ENCODE measurements at regions not wholly inside any gene's neighbourhood (a gene's known extent, or its start where the extent isn't known, plus 50 kb on each side); places are given as distances from the start of the nearest gene placed in this dataset.

DNA sequence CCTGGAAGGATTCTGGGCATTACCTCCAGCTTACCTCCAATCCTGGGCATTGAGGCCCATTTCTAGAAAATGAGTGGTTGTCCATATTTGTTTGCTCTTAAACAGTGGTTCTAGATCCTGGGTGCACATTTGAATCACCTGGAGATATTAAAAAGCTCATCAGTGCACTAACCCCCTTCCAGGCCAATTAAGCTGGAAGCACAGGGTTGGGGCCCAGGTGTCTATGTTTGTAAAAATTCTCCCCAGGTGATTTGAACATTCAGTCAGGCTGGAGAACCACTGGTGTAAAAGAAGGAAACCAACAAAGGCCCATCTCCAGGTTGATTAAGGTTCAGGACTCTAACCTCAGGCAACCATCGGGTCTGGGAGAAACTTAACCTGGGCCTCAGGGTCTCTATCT is 102.6 kb upstream of the NANOS1 start:
- no peak for TF ChIP-seq GATA2 (IDR thresholded peaks at IDR 0.05; ENCODE audit: low read depth, low read length)
- TF ChIP-seq GATA3 (IDR thresholded peaks at IDR 0.05; ENCODE audit: low read depth, low read length), result no peak

DNA sequence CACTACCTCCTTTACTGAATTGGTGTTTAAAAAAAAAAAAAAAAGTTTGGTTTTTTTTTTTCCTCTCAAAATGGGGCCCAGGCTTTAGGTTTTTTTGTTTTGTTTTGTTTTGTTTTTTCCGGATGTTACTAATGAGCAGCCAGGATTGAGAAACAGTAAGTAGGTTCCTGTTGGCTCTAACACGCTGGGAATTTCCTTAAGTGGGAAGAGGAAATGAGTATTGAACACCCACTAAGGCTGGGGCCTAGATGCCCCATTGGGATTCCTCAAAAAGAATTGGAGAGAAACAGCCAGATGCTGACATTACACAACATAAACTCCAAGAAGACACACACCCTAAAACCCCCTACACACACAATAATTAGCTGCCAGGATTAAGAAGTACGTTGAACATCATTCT is 102.2 kb upstream of the NANOS1 start:
- TF ChIP-seq GATA2 (IDR thresholded peaks at IDR 0.05; ENCODE audit: low read depth, low read length) (no peak), GATA3 (IDR thresholded peaks at IDR 0.05; ENCODE audit: low read depth, low read length) (no peak)

DNA sequence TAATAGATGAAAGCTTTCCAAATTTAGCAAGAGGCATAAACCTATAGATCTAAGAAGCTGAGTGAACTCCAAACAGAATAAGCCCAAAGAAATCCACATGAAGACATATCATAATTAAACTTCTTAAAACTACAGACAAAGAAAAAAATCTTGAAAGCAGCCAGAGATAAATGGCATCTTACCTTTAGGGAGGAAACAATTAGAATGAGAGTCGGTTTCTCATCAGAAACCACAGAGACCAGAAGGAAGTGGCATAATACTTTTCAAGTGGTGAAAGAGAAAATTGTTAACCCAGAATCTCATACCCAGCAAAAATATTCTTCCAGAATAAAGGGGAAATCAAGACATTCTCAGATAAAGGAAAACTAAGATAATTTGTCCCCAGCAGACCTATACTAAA is 98.9 kb upstream of the NANOS1 start:
- TF ChIP-seq GATA2 (IDR thresholded peaks at IDR 0.05; ENCODE audit: low read depth, low read length), result no peak
- no peak for TF ChIP-seq GATA3 (IDR thresholded peaks at IDR 0.05; ENCODE audit: low read depth, low read length)

DNA sequence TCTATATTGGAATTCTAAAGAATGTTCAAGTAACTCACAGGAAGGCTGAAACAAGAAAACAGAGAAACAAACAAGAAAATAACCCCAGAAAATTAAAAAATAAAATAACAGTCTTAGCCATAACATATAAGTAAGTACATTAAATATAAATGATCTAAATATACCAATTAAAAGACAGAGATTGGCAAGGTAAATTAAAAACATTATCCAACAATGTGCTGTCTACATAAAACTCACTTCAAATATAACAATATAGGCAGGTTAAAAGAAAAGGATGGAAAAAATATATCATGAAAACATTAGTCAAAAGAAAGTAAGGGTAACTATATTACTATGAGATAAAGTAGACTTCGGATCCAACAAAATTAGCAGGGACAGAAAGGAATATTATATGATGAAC is 98.1 kb upstream of the NANOS1 start:
- TF ChIP-seq GATA2 (IDR thresholded peaks at IDR 0.05; ENCODE audit: low read depth, low read length), result no peak
- no peak for TF ChIP-seq GATA3 (IDR thresholded peaks at IDR 0.05; ENCODE audit: low read depth, low read length)

DNA sequence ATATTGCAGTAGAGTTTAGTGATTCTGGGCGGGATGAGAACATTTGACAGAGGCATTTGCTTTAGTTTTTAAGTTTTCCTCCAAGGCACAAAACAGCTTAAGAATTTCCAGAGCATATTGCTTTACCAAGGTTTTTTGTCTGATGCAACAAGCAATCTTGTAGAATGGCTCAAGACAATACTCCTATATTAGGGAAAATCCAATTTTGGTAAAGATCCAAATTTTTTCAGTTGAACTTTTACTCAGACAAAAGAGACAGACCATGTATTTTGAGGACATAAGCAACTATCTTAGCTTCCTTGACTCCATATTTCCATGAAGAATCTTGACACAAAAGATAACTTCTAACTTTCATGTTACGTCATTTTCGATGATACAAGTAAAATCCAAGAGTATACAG is 92.3 kb upstream of the NANOS1 start:
- TF ChIP-seq GATA2 (IDR thresholded peaks at IDR 0.05; ENCODE audit: low read depth, low read length), result no peak
- TF ChIP-seq GATA3 (IDR thresholded peaks at IDR 0.05; ENCODE audit: low read depth, low read length), result no peak

DNA sequence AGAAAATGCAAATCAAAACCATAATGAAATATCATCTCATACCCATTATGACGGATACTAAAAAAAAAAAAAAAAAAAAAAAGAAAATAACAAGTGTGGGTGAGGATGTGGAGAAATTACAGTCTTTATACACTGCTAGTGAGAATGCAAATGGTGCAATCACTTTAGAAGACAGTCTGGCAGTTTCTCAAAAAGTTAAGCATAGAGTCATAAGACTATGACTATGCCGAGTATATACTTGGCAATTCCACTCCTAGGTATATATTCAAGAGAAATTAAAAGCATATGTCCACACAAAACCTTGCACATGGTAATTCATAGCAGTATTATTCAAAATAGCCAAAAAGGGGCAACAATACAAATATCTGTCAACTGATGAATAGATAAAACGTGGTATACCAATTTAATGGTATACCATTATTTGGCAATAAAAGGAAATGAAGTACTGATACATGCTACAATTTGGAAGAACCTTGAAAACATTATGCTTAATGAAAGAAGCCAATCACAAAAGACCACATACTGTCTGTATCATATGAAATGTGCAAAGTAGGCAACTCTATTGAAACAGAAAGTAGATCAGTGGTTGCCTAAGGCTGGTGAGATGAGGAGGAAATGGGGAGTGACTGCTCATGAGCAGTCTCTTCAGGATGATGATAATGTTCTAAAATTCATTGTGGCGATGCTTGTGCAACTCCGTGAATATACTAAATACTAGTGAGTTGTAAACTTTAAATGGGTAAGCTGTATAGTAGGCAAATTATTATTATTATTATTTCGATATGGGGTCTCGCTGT is 90.1 kb upstream of the NANOS1 start:
- TF ChIP-seq GATA2 (IDR thresholded peaks at IDR 0.05; ENCODE audit: low read depth, low read length), result no peak
- no peak for TF ChIP-seq GATA3 (IDR thresholded peaks at IDR 0.05; ENCODE audit: low read depth, low read length)

DNA sequence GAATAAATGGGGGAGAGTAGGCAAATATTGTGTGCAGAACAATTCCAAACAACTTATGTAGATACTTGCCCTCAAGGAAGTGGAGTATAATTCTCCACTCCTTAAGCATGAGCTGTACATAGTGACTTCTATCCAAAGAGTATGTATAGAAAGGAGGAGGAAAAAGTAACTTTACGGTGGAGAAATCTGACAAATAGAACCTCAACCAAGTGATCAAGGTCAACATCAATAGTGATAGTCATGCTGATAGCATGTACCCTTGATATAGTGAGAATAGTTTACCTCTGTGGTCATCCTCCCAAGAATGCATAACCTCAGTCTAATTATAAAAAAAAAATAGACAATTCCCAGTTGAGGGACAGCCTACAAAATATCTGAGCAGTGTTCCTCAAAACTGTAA is 89.1 kb upstream of the NANOS1 start:
- TF ChIP-seq GATA2 (IDR thresholded peaks at IDR 0.05; ENCODE audit: low read depth, low read length) (no peak), GATA3 (IDR thresholded peaks at IDR 0.05; ENCODE audit: low read depth, low read length) (no peak)

DNA sequence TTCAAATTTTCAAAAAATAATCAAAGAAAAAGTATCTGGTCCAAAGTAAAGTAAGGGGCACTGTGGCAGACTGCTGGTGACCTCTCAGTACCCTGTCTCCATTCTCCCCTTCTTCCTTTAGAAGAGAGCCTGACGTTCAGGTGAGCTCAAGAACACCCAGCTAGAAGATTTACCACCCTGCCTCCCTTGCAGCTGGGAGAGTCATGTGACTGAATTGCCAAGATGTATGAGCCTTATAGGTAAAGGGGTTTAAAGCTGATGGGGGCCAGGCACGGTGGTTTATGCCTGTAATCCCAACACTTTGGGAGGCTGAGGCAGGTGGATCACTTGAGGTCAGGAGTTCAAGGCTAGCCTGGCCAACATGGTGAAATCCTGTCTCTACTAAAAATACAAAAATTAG is 86.3 kb upstream of the NANOS1 start:
- TF ChIP-seq GATA3 (IDR thresholded peaks at IDR 0.05; ENCODE audit: low read depth, low read length) (no peak), GATA2 (IDR thresholded peaks at IDR 0.05; ENCODE audit: low read depth, low read length) (no peak)

DNA sequence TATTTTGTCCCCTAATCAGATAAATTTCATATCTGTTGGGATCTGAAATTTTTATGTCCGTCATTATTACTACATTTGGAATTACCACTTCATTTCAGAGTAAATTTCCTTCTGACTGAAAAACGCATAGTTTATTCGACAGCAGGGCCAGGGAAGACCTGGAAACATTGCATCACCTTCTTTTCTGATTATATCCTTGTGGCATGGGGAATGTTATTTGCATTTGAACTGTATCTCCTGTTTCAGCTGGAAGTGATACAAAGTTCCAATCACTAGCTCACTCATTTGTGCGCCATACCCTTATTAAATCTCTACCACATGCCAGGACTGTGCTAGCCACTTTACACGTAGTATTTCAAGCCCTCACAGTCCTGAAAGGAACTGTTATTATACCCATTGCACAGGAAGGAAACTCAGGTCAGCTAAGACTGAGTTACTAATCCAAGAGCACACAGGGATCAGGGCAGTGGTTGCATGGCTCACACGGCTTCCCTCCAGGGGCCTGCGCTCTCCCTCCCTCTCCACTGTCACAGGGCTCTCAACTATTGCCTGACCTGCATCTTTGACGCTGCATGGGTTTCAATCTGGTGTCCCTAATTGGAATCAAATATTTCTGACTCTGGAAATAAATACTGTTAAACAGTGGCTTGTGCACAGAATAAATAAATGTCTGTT is 84.4 kb upstream of the NANOS1 start:
- TF ChIP-seq GATA2 (IDR thresholded peaks at IDR 0.05; ENCODE audit: low read depth, low read length) (no peak), GATA3 (IDR thresholded peaks at IDR 0.05; ENCODE audit: low read depth, low read length) (no peak)

DNA sequence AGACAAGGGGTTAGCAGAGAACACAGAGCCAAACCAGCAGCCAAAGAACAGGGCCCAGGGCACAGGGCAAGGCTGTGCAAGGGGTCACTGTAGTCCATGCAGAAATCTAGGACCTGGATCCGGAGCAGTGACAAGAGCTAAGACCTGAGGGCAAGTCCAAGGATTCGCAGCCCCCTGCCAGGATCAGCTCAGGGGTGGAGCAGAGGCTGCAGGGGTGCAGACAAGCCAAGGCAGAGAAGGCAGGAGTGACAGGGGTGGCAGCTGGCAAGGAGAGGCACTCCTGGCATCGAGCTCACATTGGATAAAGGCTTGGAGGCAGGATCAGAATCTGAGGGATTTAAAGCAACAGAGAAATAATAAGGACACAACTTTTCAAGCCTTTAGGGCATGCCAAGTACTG is 80.7 kb upstream of the NANOS1 start:
- TF ChIP-seq GATA2 (IDR thresholded peaks at IDR 0.05; ENCODE audit: low read depth, low read length) (no peak), GATA3 (IDR thresholded peaks at IDR 0.05; ENCODE audit: low read depth, low read length) (no peak)

DNA sequence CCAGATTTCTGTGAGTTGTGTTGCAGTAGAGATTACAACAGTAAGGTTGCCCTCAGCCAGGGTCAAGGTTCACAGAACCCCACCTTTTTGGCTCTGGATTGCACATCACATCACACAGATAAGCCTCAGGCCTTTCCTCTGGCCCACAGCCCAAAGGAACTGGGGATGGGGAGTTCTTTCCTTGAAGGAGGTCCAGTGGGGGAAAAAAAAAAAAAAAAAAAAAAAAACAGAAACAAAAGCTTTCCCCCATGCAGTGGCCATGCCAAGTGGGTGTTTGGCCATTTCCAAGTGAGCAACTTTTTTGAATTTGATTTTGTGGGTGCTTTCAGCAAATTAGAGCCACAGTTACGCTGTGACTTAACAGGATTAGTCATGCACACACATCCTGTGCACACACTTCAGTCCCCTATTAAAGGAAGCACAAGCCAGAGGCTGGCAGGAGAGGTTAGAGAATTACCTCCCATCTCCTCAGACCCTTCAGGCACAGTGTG is 79.3 kb upstream of the NANOS1 start:
- no peak for TF ChIP-seq GATA2 (IDR thresholded peaks at IDR 0.05; ENCODE audit: low read depth, low read length)

DNA sequence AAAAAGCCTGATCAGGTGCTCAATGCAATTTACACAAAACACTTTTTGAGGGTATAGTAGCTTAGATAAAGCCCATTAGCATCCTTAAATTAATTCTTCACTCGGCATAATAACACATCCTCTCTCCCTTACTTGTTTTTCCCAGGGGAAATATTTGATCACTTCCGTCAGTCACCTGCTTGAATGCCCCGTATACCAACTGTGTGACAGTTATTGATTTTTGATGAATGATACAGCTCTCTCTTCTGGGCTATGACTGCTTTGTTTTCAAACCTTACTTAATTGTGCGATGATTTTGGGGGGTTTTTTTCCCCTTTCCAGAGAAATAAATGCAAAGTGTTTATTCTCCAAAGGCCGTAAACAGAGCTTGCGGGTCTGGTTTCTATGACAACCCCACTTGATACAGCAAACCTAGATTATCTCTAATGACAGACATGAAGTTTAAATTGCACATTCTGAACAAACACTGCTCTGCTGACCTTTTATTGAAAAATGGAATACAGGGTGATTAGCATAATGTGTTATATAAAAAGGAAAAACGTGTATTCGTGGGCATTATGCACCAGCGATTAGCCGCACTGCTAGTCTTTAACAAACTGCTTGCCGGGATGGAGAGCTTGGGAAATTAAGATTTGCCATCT is 78.4 kb upstream of the NANOS1 start:
- TF ChIP-seq GATA2 (IDR thresholded peaks at IDR 0.05; ENCODE audit: low read depth, low read length), result no peak
- no peak for TF ChIP-seq GATA3 (IDR thresholded peaks at IDR 0.05; ENCODE audit: low read depth, low read length)

DNA sequence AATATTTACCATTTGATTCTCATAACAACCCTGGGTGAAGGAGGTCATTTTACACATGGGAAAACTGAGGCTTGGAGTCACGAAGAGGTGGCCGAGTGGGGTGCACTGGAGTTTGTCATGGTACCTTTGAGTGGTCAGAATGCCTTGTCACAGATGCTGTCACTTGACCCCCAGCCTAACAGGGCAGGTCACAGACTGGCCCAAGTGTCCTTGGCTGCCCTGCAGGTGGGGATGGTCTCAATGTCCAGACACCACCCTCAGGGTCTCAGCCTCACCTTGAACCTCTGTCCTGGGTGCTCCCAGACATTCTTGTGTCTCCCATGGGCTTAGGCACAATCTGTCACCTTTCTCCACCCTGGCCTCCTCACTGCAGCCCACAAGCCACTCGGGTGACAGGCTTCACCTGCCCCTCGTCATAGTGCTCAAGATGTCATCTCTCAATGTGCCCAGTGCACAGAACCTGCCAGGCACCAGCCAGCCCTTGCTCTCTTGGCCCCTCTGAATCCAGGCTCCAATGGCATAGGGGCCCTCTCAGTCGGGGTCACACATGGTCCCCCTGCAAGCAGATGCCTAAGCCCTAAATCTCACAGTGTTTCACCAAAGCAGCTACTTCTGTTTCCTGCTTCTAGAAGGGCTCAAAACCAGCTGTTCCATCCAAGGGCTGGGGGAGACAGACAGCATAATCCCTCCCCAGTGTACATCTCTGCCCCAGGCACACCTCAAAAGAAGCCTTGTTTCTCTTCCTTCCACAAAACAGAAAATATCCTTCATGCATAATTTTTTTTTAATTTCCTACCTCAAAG is 76.8 kb upstream of the NANOS1 start:
- TF ChIP-seq GATA3 (IDR thresholded peaks at IDR 0.05; ENCODE audit: low read depth, low read length) (no peak), GATA2 (IDR thresholded peaks at IDR 0.05; ENCODE audit: low read depth, low read length) (no peak)

All from SH-SY5Y (cell line).